Stimulated activated naive CD8-positive, alpha-beta T cell treated with anti-CD3 and anti-CD28 coated beads, Interleukin-15, Interleukin-2, amounts not matched to agents 100 ng/mL and 50 ng/mL, for 24 hours (primary cell): ENCODE measurements at regions not wholly inside any gene's neighbourhood (a gene's known extent, or its start where the extent isn't known, plus 50 kb on each side); places are given as distances from the start of the nearest gene placed in this dataset.

Experiments
- H3K27ac Mint-ChIP-seq: one replicate; pipeline ENCODE4 v1.8.0; 2021; ENCODE audit warnings: mild to moderate bottlenecking, mixed read lengths
- H3K27me3 Mint-ChIP-seq: one replicate; pipeline ENCODE4 v1.8.0; 2021; ENCODE audit warnings: mixed read lengths
- H3K36me3 Mint-ChIP-seq: one replicate; pipeline ENCODE4 v1.8.0; 2021; ENCODE audit warnings: low read depth, mixed read lengths
- H3K4me1 Mint-ChIP-seq: one replicate; pipeline ENCODE4 v1.8.0; 2021; ENCODE audit warnings: low read depth, mixed read lengths
- H3K4me3 Mint-ChIP-seq: one replicate; pipeline ENCODE4 v1.8.0; 2021; ENCODE audit warnings: mild to moderate bottlenecking, mixed read lengths
- H3K9me3 Mint-ChIP-seq: one replicate; pipeline ENCODE4 v1.8.0; 2021; ENCODE audit warnings: mixed read lengths

DNA sequence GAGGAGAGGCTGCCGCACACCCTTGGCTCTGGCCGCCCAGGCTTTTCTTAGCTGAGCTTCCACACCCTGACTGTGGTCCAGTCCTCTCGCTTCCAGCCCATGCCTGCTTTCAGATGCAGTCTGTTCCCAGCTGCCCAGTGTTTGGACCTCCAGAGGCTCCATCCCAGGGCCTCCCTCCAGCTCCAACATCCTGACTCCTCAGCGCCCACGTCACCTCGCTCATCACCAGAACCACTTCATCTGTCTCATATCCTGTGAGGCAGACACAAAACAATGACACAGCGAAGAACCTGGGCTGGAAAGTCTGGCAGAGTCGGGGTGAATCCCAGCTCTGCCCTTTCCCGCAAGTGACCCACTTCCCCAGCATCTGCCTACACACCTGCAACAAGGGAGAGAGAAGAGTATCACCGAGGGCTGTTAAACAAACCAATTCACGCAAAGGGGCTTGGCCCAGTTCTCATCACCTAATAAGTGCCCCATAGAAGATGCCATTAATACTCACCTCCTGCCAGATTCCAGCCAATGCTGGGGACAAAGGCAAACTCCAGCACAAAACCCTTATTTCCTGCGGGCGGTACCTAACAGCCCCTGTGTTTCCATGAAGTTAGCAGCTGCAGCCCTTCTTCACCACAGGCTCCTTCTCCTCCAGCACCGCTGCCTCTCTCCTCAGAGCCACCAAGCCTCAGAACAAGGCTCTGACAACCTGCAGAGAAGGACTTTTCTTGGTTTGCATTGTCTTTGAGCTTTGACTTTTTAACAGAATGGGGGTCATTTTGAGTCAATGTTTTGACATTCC, 133.4 kb upstream of the CDH4 start:
- peaks cover 4% of the 10 kb centered on the region for H3K27me3 Mint-ChIP-seq
- no peak overlapping the region for H3K4me3 Mint-ChIP-seq
- H3K36me3 Mint-ChIP-seq = no peaks in the 10 kb centered on the region
- H3K9me3 Mint-ChIP-seq = no peaks in the 10 kb centered on the region
- H3K27ac Mint-ChIP-seq = no peak overlapping the region
- H3K4me1 Mint-ChIP-seq = no peaks in the 10 kb centered on the region

DNA sequence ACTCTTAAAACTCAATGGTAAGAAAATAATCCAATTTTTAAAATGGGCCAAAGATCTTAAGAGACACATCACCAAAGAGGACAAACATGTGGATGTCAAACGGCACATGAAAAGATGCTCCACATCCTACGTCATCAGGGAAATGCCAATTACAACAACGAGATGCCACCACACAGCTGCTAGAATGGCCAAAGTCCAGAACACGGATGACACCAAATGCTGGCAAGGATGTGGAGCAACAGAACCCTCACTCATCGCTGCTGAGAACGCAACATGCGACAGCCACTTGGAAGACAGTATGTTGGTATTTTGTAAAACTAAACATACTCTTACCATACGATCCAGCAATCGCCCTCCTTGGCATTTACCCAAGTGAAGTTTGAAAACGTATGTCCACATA, 132.8 kb upstream of the CDH4 start:
- Mint-ChIP-seq H3K27ac (no peak overlapping the region), H3K4me3 (no peak overlapping the region), H3K4me1 (no peaks in the 10 kb centered on the region), H3K9me3 (no peaks in the 10 kb centered on the region), H3K36me3 (no peaks in the 10 kb centered on the region), H3K27me3 (peaks cover 4% of the 10 kb centered on the region)

DNA sequence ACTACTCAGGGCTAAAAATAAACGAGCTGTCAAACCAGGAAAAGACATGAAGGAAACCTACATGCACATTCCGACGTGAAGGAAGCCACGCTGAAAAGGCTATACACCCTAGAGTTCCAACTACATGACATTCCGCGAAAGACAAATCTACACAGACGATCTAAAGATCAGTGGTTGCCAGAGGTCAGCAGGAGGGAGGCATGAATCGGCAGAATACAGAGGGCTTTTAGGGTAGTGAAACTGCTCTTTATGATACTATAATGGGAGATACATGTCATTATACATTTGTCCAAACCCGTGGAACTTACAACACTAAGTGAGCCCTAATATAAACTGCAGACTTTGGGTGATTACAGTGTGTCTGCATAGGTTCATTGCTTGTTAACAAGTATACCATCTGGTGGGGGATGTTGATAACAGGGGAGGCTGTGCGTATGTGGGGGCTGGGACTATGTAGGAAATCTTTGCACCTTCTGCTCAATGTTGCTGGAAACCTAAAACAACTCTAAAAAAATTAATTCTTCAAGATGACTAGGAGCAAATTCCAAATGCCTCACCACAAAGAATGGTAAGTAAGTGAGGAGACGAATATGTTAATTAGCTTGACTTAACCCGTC, 132.2 kb upstream of the CDH4 start:
- Mint-ChIP-seq H3K4me1 (no peaks in the 10 kb centered on the region), H3K36me3 (no peaks in the 10 kb centered on the region), H3K4me3 (no peak overlapping the region), H3K27ac (no peak overlapping the region), H3K27me3 (peaks cover 4% of the 10 kb centered on the region), H3K9me3 (no peaks in the 10 kb centered on the region)

DNA sequence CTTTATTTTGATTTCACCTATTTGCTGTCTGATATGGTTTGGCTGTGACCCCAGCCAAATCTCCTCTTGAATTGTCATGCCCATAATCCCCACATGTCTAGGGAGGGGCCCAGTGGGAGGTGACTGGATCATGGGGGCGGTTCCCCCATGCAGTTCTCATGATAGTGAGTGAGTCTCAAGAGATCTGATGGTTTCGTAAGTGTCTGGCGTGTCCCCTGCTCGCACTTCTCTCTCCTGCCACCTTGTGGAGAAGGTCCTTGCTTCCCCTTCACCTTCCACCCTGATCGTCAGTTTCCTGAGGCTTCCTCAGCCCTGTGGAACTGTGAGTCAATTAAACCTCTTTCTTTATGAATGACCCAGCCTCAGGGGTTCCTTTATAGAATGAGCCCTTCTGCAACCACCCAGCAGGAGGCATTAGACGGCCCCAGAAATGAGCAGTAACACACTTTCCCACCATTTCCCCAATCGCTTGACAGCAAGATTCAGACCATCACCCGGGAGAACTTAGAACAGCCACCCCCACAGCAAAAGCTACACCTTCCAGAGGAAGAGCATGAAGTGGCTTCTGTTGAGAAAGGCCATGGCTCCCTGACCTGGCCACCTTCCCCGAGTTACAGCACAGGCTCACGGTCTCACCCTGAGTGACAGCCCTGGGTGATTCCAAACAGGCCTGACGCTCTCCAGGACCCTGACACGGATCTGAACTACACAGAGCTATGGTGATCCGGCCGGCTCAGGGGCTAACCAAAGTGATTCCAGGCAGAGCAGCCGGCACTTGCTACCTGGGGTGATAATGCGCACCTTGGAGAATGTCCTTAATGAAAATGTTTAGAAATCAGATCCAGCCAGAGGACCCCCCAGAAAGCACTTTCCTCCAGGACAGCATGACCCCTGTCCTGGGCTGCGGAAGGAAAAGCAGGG, 131.2 kb upstream of the CDH4 start:
- H3K4me1 Mint-ChIP-seq = no peaks in the 10 kb centered on the region
- no peaks in the 10 kb centered on the region for H3K36me3 Mint-ChIP-seq
- H3K27ac Mint-ChIP-seq = no peak overlapping the region
- H3K27me3 Mint-ChIP-seq = peaks cover 4% of the 10 kb centered on the region
- H3K9me3 Mint-ChIP-seq = no peaks in the 10 kb centered on the region
- H3K4me3 Mint-ChIP-seq = no peak overlapping the region

DNA sequence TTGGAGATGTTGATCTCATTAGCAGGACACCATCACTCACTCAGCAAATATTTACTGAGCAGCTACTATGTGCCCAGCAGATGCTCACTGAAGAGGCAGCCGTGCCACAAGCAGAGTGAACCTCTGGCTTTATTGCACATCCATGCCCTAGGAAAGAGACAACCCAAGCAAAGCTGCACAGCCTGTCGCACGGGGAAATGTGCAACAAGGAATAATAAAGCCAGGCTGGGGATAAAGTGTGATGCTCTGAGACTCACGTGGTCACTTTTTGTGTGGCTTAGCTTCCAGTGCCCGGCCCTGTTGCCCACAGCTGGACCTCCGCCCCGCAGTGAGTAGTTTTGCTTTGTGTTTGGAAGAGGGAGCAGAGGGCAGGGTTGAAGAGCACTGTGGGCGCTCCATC, 130.4 kb upstream of the CDH4 start:
- no peaks in the 10 kb centered on the region for H3K9me3 Mint-ChIP-seq
- H3K36me3 Mint-ChIP-seq = no peaks in the 10 kb centered on the region
- H3K4me1 Mint-ChIP-seq = no peaks in the 10 kb centered on the region
- H3K4me3 Mint-ChIP-seq = no peak overlapping the region
- no peak overlapping the region for H3K27ac Mint-ChIP-seq
- H3K27me3 Mint-ChIP-seq = peaks cover 4% of the 10 kb centered on the region

DNA sequence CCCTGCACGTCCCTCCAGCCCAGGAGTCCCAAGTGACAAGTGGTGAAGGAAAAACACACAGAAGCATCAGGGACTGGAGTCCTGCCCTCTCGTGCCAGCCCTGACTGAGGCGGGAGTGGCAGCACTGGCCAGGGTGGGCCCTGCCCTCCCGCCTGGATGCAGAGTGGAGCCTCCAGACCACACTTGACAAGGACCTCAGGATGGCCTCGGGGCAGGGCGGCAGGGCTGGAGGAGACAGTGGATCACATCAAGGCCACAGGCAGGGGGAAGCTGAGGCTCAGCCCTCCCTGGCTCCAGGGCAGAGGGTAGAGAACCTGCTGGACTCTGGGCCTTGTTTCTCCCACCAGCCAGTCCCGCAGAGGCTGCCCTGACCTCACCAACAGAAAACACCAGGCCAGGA, 128.8 kb upstream of the CDH4 start:
- Mint-ChIP-seq H3K36me3 (no peaks in the 10 kb centered on the region), H3K9me3 (no peaks in the 10 kb centered on the region), H3K4me1 (no peaks in the 10 kb centered on the region), H3K4me3 (no peak overlapping the region), H3K27ac (no peak overlapping the region), H3K27me3 (peaks cover 4% of the 10 kb centered on the region)

DNA sequence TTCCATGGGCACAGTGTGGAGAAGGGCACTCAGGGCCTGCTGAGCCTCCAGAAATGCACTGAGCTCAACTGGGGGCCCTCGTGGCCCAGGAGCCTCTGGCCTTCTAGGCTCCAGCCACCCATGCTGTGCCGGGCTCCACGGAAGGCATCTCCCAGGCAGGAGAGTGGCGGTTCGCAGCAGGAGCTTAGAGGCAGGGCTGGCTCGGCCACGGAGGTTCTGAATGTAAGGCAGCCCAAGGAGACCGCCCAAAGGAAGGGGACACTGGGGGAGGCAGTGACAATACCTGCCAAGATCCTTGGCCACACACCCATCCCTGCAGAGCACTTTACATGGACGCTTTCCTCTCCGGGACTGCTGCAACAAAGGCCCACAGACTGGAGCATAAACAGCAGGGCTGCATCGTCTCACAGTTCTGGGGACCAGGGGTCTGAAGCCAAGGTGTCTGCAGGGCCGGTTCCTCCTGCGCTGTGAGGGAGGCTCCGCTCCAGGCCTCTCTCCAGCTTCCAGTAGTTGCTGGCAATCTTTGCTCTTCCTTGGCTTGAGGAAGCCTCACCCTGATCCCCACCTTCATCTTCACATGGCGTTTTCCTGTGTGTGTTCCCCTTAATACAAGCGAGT, 128.2 kb upstream of the CDH4 start:
- Mint-ChIP-seq H3K9me3 (no peaks in the 10 kb centered on the region), H3K27ac (no peak overlapping the region), H3K4me3 (no peak overlapping the region), H3K27me3 (peaks cover 4% of the 10 kb centered on the region), H3K36me3 (no peaks in the 10 kb centered on the region), H3K4me1 (no peaks in the 10 kb centered on the region)

DNA sequence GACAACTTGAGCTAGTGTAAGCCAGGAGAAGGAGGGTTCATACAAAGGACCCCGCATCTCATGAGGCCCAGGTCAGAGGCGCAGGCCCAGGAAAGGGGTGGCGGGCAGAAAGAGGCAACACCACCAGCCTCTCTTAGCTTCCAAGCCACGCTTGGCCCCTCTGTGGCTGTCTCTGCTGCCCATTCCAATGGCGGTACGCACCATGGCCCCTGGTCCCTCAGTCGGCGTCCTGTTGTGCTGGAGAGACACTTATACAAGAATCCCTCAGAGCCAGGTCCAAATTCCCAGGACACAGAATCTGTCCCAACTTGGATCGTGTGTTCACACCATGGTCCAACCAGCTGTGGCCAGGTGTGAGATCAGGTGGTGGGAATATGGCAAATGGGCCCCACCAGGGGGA, 127.0 kb upstream of the CDH4 start:
- Mint-ChIP-seq H3K4me1 (no peaks in the 10 kb centered on the region), H3K27me3 (peaks cover 4% of the 10 kb centered on the region), H3K4me3 (no peak overlapping the region), H3K9me3 (no peaks in the 10 kb centered on the region), H3K27ac (no peak overlapping the region), H3K36me3 (no peaks in the 10 kb centered on the region)

DNA sequence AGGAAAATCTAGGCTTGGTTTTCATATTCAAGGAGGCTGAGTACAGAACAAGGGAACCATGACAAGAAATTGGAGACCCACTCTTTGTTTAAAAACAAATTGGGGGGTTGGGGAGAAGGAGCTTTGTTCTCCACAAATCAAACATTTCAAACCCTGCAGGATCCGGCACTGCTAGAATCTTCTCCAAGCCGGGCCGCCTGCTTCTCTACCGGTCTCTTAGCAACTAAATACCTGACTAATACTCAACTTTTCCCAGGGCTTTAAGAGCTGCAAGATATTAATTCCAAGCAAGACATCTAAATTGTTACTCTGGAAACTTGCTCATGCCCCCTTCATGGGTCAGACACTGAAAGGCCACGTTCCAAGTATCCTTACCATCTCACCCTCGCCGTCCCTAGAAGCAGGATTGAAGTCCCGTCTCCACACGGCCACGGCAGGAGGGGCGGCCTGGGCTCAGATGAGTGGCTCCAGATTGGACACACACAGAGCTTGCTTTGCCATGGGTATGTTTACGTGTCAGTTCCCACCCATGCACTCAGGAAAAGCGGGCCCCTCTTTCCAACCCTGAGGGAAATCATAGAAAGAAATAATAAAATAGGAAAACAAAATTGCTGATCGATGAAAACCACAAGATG, 126.4 kb upstream of the CDH4 start:
- Mint-ChIP-seq H3K4me3 (no peak overlapping the region), H3K9me3 (no peaks in the 10 kb centered on the region), H3K36me3 (no peaks in the 10 kb centered on the region), H3K4me1 (no peaks in the 10 kb centered on the region), H3K27me3 (peaks cover 3% of the 10 kb centered on the region), H3K27ac (no peak overlapping the region)

DNA sequence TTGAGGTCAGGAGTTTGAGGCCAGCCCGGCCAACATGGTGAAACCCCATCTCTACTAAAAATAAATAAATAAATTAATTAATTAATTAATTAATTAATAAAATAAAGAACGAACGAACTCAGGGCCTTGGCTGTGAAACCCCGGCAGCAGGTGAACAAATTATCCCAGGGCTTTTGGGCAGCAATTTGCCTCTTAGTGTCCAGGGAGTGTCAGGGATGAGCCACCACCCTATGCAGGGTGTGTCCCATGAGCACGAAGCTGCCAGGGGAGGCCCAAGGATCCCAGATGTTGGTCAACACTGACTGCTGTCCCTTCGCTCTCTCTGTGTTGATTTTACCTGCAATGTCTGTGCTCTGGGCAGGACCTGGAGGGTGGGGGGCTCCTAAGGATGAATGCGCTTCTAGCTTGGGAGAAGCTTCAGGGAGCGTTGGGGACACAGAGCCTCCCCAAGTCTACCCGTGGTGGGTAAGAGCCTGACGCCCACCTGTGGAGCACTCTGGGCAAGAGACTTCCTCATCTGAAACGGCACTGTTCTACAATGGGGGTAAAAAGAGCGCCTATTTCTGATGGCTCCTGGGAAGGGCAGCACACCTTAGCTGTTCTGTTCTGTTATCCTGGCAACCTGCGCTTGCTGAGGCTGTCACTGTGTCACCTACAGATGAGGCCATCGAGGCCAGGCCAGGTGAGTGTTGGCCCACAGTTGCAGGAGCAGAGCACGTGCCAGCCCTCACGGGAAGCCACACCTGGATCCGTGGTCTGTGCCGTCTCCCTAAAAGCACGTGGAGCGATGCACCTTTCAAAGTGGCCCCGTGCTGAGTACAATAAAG, 125.5 kb upstream of the CDH4 start:
- Mint-ChIP-seq H3K4me3 (no peak overlapping the region), H3K9me3 (no peaks in the 10 kb centered on the region), H3K4me1 (no peaks in the 10 kb centered on the region), H3K27ac (no peak overlapping the region), H3K27me3 (no peaks in the 10 kb centered on the region), H3K36me3 (no peaks in the 10 kb centered on the region)

DNA sequence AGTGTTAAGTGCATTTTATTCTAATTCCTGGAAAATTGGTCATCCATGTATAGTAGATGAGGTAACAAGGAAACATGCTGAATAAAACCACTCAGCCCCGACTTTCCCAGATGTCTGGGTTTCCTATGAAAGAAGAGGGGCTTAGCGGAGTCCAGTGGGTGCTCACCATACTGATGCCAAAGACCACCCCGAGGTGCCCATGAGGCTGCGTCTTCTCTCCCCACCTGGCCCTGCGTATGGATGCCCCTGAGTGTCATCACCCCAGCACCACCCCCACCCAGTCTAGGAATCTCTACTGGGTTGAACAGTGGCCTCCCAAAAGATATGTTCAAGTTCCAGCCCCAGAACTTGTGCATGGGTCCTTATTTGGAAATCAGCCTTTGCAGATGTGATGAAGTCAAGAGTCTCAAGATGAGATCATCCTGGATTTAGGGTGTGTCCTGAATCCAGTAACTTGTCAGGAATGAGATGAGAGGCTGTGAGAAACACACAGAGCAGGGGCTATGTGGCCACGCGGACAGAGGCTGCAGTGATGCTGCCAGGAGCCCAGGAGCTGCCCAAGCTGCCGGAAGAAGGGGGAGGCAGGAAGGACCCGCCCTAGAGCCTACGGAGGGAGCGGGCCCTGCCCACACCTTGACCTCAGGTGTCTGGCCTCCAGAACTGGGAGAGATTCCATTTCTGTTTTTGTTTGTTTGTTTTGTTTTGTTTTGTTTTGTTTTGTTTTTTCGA, 124.6 kb upstream of the CDH4 start:
- H3K27me3 Mint-ChIP-seq = no peaks in the 10 kb centered on the region
- no peaks in the 10 kb centered on the region for H3K9me3 Mint-ChIP-seq
- no peak overlapping the region for H3K27ac Mint-ChIP-seq
- no peaks in the 10 kb centered on the region for H3K4me1 Mint-ChIP-seq
- H3K4me3 Mint-ChIP-seq = no peak overlapping the region
- H3K36me3 Mint-ChIP-seq = no peaks in the 10 kb centered on the region

DNA sequence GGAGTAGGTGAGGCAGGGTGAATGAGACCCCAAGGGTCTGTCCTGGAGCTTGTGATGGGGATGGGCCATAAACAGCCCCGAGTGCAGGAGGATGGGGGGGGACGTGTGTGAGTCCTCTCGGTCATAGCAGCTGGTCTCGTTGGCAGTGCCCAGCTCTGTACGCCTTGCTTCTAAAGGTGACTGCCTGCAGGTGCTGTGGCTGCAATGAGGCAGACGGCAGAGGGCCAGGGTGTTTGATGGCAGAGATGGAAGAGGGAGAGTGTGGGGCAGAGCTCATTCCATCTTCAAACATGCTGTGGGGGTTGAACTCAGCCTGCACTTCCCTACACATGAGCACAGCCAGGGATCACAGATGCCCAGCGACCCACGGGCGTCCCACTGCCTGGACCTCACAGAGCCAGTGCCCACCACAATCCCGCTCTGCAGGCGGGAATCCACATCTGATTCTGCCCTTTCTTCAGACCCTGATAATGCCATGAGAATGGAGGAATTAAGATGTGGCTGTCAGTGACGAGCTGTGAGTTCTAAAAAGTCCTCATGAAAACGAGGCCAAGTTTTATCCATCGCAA, 123.3 kb upstream of the CDH4 start:
- no peaks in the 10 kb centered on the region for H3K27me3 Mint-ChIP-seq
- H3K9me3 Mint-ChIP-seq = no peaks in the 10 kb centered on the region
- H3K4me3 Mint-ChIP-seq = no peak overlapping the region
- no peak overlapping the region for H3K27ac Mint-ChIP-seq
- H3K36me3 Mint-ChIP-seq = no peaks in the 10 kb centered on the region
- H3K4me1 Mint-ChIP-seq = no peaks in the 10 kb centered on the region

DNA sequence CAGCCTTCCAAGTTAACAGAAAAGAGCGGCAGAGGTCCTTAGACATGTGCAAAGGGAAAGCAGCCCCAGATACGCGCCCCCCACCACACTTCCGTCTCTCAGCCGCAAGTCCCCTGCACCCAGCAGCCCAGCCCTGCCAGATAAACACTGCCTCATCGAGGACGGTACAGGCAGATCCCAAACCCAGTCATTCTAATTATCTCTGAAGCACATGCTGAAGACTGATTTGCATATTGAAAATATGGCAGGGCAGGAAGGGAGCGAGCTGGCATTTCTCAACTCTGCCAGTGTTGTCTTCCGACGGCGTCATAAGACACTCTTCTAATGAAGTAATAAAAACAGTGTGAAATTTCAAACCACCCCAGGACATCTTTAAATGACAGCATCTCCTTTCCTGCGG, 122.8 kb upstream of the CDH4 start:
- Mint-ChIP-seq H3K27me3 (no peaks in the 10 kb centered on the region), H3K27ac (no peak overlapping the region), H3K9me3 (no peaks in the 10 kb centered on the region), H3K4me3 (no peak overlapping the region), H3K36me3 (no peaks in the 10 kb centered on the region), H3K4me1 (no peaks in the 10 kb centered on the region)
